ENCODE measurements at regions not wholly inside any gene's neighbourhood (a gene's known extent, or its start where the extent isn't known, plus 50 kb on each side); places are given as distances from the start of the nearest gene placed in this dataset.

GRCh38 chr5:6236858-6237481 lies 141.4 kb downstream of the MED10 start:
- TF ChIP-seq CTCF (conservative IDR thresholded peaks at IDR 0.05 in 1 of 2, IDR thresholded peaks at IDR 0.05 in 1 of 2; ENCODE audit: low read depth in 1 of 2, low read length in 2 of 2) (no peak), EZH2 (IDR thresholded peaks at IDR 0.05; ENCODE audit: low read length, missing control alignments) (no peak)

Data from fibroblast of lung (primary cell).